ENCODE measurements at regions not wholly inside any gene's neighbourhood (a gene's known extent, or its start where the extent isn't known, plus 50 kb on each side); places are given as distances from the start of the nearest gene placed in this dataset.

DNA sequence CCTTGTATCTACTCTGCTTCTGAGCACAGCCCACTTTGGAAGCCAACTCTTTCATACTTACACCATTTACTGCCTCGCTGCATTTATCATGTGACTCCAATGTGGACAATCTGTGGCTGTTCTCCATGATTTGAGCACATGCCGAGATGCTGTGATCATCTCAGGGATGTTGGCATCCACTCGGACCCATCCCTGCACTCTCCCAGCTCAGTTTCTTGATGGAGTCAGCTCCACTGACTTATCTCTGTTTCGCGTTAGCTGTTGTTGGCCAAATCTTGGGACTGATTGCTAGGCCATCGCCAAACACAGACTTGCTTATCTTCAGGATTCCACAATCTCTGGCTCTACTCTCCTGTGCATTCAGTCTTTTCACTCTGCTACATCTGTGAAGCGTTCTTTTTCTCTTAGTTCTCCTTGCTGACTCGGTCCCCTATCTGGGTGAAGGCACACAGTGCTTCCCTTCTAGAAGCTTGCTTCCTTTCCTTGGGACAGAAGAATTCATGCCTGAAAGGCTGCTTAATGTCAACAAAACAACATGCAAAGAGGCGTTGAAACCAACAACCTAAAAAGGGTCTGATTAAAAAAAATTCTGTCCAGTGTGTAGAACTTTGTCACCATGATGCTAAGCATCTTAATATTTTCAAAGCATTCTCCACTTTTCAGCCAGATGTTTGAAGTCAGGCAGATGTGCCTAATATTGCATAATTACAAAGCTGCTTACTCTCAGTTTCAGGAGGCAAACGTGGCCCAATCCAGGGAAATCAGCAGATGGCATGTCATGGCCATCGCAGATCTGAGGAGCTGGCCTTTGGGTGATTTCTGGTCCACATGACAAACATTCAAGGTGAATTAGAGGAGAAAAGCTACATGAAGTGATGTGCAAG, 120.7 kb downstream of the NGF start (continued):
- TF ChIP-seq, protein P1, sequence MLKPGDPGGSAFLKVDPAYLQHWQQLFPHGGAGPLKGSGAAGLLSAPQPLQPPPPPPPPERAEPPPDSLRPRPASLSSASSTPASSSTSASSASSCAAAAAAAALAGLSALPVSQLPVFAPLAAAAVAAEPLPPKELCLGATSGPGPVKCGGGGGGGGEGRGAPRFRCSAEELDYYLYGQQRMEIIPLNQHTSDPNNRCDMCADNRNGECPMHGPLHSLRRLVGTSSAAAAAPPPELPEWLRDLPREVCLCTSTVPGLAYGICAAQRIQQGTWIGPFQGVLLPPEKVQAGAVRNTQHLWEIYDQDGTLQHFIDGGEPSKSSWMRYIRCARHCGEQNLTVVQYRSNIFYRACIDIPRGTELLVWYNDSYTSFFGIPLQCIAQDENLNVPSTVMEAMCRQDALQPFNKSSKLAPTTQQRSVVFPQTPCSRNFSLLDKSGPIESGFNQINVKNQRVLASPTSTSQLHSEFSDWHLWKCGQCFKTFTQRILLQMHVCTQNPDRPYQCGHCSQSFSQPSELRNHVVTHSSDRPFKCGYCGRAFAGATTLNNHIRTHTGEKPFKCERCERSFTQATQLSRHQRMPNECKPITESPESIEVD (tag by site-specific recombination; IDR thresholded peaks at IDR 0.05): no peak
- TF ChIP-seq ZNF37A (tag by site-specific recombination; IDR thresholded peaks at IDR 0.05) (no peak), ZNF174 (tag by site-specific recombination; IDR thresholded peaks at IDR 0.05) (no peak), HOXD13 (CRISPR knock-in tag; IDR thresholded peaks at IDR 0.05; ENCODE audit: borderline replicate concordance) (no peak), TRIM28 (IDR thresholded peaks at IDR 0.05; ENCODE audit: borderline replicate concordance, low read length) (no peak), ZNF292 (tag by site-specific recombination; IDR thresholded peaks at IDR 0.05; ENCODE audit: borderline replicate concordance, low read depth) (no peak)
- TF ChIP-seq, protein P2, sequence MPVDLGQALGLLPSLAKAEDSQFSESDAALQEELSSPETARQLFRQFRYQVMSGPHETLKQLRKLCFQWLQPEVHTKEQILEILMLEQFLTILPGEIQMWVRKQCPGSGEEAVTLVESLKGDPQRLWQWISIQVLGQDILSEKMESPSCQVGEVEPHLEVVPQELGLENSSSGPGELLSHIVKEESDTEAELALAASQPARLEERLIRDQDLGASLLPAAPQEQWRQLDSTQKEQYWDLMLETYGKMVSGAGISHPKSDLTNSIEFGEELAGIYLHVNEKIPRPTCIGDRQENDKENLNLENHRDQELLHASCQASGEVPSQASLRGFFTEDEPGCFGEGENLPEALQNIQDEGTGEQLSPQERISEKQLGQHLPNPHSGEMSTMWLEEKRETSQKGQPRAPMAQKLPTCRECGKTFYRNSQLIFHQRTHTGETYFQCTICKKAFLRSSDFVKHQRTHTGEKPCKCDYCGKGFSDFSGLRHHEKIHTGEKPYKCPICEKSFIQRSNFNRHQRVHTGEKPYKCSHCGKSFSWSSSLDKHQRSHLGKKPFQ (tag by site-specific recombination; IDR thresholded peaks at IDR 0.05): no peak

DNA sequence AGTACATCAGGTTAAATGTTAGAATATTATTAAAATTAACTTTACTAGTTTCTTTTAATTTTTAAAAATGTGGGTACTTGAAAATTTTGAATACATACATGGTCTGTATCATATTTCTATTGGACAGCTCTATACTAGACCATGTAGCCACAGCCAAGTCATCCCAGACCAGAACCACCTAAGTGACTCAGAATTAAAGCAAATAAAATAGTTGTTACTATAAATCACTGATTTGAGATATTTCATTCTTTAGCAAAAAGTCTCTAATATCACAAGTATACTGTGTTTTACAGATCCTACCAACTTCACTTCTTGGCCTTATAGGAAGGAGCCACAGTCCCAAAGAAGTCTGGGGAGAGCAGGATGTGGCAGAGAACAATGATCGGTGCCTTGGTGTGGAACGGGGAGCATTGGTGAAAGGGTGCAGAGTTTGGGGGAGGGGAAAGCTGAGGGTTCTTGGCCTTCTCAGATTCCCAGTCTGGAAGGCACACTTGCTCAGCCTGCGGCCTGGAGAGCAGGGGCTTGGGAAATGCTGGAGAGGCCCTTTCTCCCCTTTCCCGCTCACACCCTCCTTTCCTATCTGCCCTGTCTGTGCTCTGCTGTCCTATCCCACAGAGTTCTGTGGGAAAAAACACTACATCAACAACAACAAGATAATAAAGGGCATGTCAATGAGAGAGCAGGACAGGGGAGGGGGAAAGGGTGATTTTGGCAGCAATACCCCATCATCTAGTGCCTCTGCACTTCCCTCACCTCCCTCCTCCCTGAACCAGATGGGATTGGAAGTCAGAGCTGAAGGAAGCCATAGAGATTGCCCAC, 122.1 kb downstream of the NGF start:
- no peaks in the 10 kb centered on the region for H3K36me3 ChIP-seq (ENCODE audit: control insufficient read depth in 2 of 2, insufficient read depth in 1 of 2, low read length in 2 of 2)
- ChIA-PET CTCF (no interaction called here), POLR2A (no interaction called here)
- H3K4me3 ChIP-seq (ENCODE audit: low read depth, low read length): no peak overlapping the region
- no peak overlapping the region for H3K27ac ChIP-seq (ENCODE audit: extremely low read depth, low read depth, low read length)
- no peaks in the 10 kb centered on the region for H3K9me3 ChIP-seq (ENCODE audit: control insufficient read depth, insufficient read depth, low read depth, low read length)
- H3K4me1 ChIP-seq (ENCODE audit: control insufficient read depth, insufficient read depth, low read length): no peaks in the 10 kb centered on the region
- TF ChIP-seq ZNF558 (tag by site-specific recombination; IDR thresholded peaks at IDR 0.05) (no peak), ZBTB7A (tag by site-specific recombination; IDR thresholded peaks at IDR 0.05; ENCODE audit: low read depth) (no peak), ZNF133 (tag by site-specific recombination; IDR thresholded peaks at IDR 0.05) (no peak), ZNF843 (tag by site-specific recombination; IDR thresholded peaks at IDR 0.05) (no peak), ZNF596 (tag by site-specific recombination; IDR thresholded peaks at IDR 0.05) (no peak), ZNF138 (tag by site-specific recombination; IDR thresholded peaks at IDR 0.05; ENCODE audit: borderline replicate concordance) (no peak), ZNF350 (tag by site-specific recombination; IDR thresholded peaks at IDR 0.05) (no peak), ZNF19 (tag by site-specific recombination; IDR thresholded peaks at IDR 0.05; ENCODE audit: low read depth) (no peak), ZNF157 (tag by site-specific recombination; IDR thresholded peaks at IDR 0.05) (no peak), SCRT1 (tag by site-specific recombination; IDR thresholded peaks at IDR 0.05; ENCODE audit: borderline replicate concordance) (no peak), MYNN (tag by site-specific recombination; IDR thresholded peaks at IDR 0.05; ENCODE audit: borderline replicate concordance) (no peak), ZNF658 (tag by site-specific recombination; IDR thresholded peaks at IDR 0.05) (no peak), ZNF677 (tag by site-specific recombination; IDR thresholded peaks at IDR 0.05) (no peak), ZNF302 (tag by site-specific recombination; IDR thresholded peaks at IDR 0.05; ENCODE audit: low read depth) (no peak)
- TF ChIP-seq, protein P3, sequence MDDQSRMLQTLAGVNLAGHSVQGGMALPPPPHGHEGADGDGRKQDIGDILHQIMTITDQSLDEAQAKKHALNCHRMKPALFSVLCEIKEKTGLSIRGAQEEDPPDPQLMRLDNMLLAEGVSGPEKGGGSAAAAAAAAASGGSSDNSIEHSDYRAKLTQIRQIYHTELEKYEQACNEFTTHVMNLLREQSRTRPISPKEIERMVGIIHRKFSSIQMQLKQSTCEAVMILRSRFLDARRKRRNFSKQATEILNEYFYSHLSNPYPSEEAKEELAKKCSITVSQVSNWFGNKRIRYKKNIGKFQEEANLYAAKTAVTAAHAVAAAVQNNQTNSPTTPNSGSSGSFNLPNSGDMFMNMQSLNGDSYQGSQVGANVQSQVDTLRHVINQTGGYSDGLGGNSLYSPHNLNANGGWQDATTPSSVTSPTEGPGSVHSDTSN (CRISPR knock-in tag; IDR thresholded peaks at IDR 0.05): no peak
- TF ChIP-seq, protein P4, sequence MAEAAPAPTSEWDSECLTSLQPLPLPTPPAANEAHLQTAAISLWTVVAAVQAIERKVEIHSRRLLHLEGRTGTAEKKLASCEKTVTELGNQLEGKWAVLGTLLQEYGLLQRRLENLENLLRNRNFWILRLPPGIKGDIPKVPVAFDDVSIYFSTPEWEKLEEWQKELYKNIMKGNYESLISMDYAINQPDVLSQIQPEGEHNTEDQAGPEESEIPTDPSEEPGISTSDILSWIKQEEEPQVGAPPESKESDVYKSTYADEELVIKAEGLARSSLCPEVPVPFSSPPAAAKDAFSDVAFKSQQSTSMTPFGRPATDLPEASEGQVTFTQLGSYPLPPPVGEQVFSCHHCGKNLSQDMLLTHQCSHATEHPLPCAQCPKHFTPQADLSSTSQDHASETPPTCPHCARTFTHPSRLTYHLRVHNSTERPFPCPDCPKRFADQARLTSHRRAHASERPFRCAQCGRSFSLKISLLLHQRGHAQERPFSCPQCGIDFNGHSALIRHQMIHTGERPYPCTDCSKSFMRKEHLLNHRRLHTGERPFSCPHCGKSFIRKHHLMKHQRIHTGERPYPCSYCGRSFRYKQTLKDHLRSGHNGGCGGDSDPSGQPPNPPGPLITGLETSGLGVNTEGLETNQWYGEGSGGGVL (tag by site-specific recombination; IDR thresholded peaks at IDR 0.05): no peak
- TF ChIP-seq, protein P5, sequence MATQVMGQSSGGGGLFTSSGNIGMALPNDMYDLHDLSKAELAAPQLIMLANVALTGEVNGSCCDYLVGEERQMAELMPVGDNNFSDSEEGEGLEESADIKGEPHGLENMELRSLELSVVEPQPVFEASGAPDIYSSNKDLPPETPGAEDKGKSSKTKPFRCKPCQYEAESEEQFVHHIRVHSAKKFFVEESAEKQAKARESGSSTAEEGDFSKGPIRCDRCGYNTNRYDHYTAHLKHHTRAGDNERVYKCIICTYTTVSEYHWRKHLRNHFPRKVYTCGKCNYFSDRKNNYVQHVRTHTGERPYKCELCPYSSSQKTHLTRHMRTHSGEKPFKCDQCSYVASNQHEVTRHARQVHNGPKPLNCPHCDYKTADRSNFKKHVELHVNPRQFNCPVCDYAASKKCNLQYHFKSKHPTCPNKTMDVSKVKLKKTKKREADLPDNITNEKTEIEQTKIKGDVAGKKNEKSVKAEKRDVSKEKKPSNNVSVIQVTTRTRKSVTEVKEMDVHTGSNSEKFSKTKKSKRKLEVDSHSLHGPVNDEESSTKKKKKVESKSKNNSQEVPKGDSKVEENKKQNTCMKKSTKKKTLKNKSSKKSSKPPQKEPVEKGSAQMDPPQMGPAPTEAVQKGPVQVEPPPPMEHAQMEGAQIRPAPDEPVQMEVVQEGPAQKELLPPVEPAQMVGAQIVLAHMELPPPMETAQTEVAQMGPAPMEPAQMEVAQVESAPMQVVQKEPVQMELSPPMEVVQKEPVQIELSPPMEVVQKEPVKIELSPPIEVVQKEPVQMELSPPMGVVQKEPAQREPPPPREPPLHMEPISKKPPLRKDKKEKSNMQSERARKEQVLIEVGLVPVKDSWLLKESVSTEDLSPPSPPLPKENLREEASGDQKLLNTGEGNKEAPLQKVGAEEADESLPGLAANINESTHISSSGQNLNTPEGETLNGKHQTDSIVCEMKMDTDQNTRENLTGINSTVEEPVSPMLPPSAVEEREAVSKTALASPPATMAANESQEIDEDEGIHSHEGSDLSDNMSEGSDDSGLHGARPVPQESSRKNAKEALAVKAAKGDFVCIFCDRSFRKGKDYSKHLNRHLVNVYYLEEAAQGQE (tag by site-specific recombination; IDR thresholded peaks at IDR 0.05): no peak
